HCT116 (cell line): ENCODE measurements at regions not wholly inside any gene's neighbourhood (a gene's known extent, or its start where the extent isn't known, plus 50 kb on each side); places are given as distances from the start of the nearest gene placed in this dataset.

ENCODE experiments used
- ATAC-seq: fragments of 200-7000 bp; cut with Tn5 transposase; 2 replicates; pipeline ENCODE4 v1.9.1; 2020; ENCODE audit warnings: mild to moderate bottlenecking, moderate library complexity
- BruUV-seq: library from RNA; stranded (reverse); fragments of 400-500 nt; replicated peaks from 2 replicates; lab custom pipeline; 2021; lab: Mats Ljungman, UMichigan
- CTCF ChIA-PET: fragments of 300-600 bp; sonication (Branson Sonifier 250); formaldehyde crosslinking; loops from one replicate; lab custom pipeline; 2021; ENCODE audit warnings: antibody characterized with exemption; lab: Charles Lee
- POLR2A ChIA-PET: fragments of 300-600, 350-600 bp; sonication (Branson Sonifier 250); formaldehyde crosslinking; loops from one replicate; lab custom pipeline; 2021; ENCODE audit warnings: antibody characterized with exemption; lab: Charles Lee
- RAD21 ChIA-PET, 2 experiments: fragments of 300-600 bp; sonication (Branson Sonifier 250); formaldehyde crosslinking; loops; one replicate each; lab custom pipeline; 2023; ENCODE audit warnings: low total read pairs in 2 of 2; ENCODE audit not compliant: uncharacterized antibody in 2 of 2, unreplicated experiment in 2 of 2, low non-redundant PET in 1 of 2; lab: Charles Lee
- DNase-seq: peaks from one replicate; pipeline ENCODE4 v3.0.0-alpha.2; 2010; ENCODE audit warnings: low read depth, low spot score
- H2AFZ ChIP-seq: fragments of 200-600 bp; shearing (Covaris generic), sonication (generic); 2 replicates; pipeline ENCODE4 v1.6.1; 2017; ENCODE audit warnings: low read depth, mixed run types, mixed read lengths, antibody characterized with exemption, low read length; ENCODE audit not compliant: poor library complexity, severe bottlenecking
- H3K27ac ChIP-seq: 2 replicates; pipeline ENCODE4 v1.5.1; 2012; ENCODE audit warnings: low read depth, low read length
- H3K27me3 ChIP-seq: fragments of 200-600 bp; sonication (generic); 2 replicates; pipeline ENCODE4 v1.6.1; 2016; ENCODE audit warnings: mixed run types, low read length, mixed read lengths; ENCODE audit not compliant: insufficient read depth
- H3K36me3 ChIP-seq, 2 experiments: fragments of 200-500 bp in 1 of 2; fragments of 200-600 bp in 1 of 2; sonication (Bioruptor generic) in 1 of 2; sonication (generic) in 1 of 2; 2 replicates each; pipeline versions ENCODE4 v1.5.1 to v1.6.1; 2014 to 2016; ENCODE audit warnings: low read length in 2 of 2, inconsistent platforms in 1 of 2, mixed read lengths in 1 of 2, mixed run types in 1 of 2; ENCODE audit not compliant: insufficient read depth in 2 of 2, control insufficient read depth in 1 of 2
- H3K4me1 ChIP-seq, 2 experiments: fragments of 200-600 bp in 1 of 2; sonication (generic) in 1 of 2; 2 replicates each; pipeline versions ENCODE4 v1.5.1 to v1.6.1; 2012 to 2017; ENCODE audit warnings: low read length in 2 of 2, inconsistent platforms in 1 of 2, mild to moderate bottlenecking in 1 of 2, mixed read lengths in 1 of 2, mixed run types in 1 of 2, moderate library complexity in 1 of 2; ENCODE audit not compliant: insufficient read depth in 2 of 2, control insufficient read depth in 1 of 2
- H3K4me2 ChIP-seq: fragments of 200-600 bp; sonication (generic); 2 replicates; pipeline ENCODE4 v1.6.1; 2017; ENCODE audit warnings: mixed run types, low read length, mixed read lengths
- H3K4me3 ChIP-seq, 2 experiments: fragments of 200-600 bp in 1 of 2; sonication (generic) in 1 of 2; replicated peaks in 1 of 2; 2 replicates each; pipeline ENCODE4 v1.5.1; 2011 to 2016; ENCODE audit warnings: low read length in 2 of 2, control low read depth in 1 of 2, low read depth in 1 of 2, mild to moderate bottlenecking in 1 of 2, mixed read lengths in 1 of 2, mixed run types in 1 of 2
- H3K79me2 ChIP-seq: fragments of 200-600 bp; sonication (generic); 2 replicates; pipeline ENCODE4 v1.6.1; 2017; ENCODE audit warnings: mild to moderate bottlenecking, mixed run types, low read length, moderate library complexity, mixed read lengths; ENCODE audit not compliant: insufficient read depth
- H3K9ac ChIP-seq: fragments of 200-600 bp; sonication (generic); 2 replicates; pipeline ENCODE4 v1.6.1; 2016; ENCODE audit warnings: low read length, mixed read lengths
- H3K9me2 ChIP-seq: fragments of 200-600 bp; sonication (generic), shearing (Covaris generic); 2 replicates; pipeline ENCODE4 v1.6.1; 2017; ENCODE audit warnings: mixed run types, mild to moderate bottlenecking, moderate library complexity; ENCODE audit not compliant: insufficient read depth
- H3K9me3 ChIP-seq, 2 experiments: fragments of 200-500 bp in 1 of 2; fragments of 200-600 bp in 1 of 2; sonication (Bioruptor generic) in 1 of 2; sonication (generic) in 1 of 2; 2 replicates each; pipeline ENCODE4 v1.6.1; 2014 to 2017; ENCODE audit warnings: low read length in 2 of 2, mixed read lengths in 2 of 2, inconsistent platforms in 1 of 2, low read depth in 1 of 2, mild to moderate bottlenecking in 1 of 2, mixed run types in 1 of 2, moderate library complexity in 1 of 2; ENCODE audit not compliant: control insufficient read depth in 1 of 2, insufficient read depth in 1 of 2
- H4K20me1 ChIP-seq: fragments of 200-600 bp; sonication (generic), shearing (Covaris generic); 2 replicates; pipeline ENCODE4 v1.6.1; 2017; ENCODE audit warnings: mixed run types, mild to moderate bottlenecking, moderate library complexity; ENCODE audit not compliant: insufficient read depth
- CBX3 ChIP-seq: IDR thresholded peaks from 2 replicates; pipeline ENCODE4 v1.6.1; 2012; ENCODE audit warnings: low read depth
- EGR1 ChIP-seq: IDR thresholded peaks from 2 replicates; pipeline ENCODE4 v1.6.1; 2012; ENCODE audit warnings: low read depth
- ELF1 ChIP-seq: IDR thresholded peaks from 2 replicates; pipeline ENCODE4 v1.6.1; 2012; ENCODE audit warnings: low read depth, borderline replicate concordance
- EZH2phosphoT487 ChIP-seq: fragments of 200-600 bp; IDR thresholded peaks from 2 replicates; pipeline ENCODE4 v1.6.1; 2018; ENCODE audit warnings: antibody characterized with exemption, borderline replicate concordance
- FOSL1 ChIP-seq: IDR thresholded peaks from 2 replicates; pipeline ENCODE4 v1.6.1; 2012; ENCODE audit warnings: low read depth
- JUND ChIP-seq: IDR thresholded peaks from 2 replicates; pipeline ENCODE4 v1.6.1; 2012
- POLR2A ChIP-seq: IDR thresholded peaks from 2 replicates; pipeline ENCODE4 v1.7.0; 2011; ENCODE audit warnings: borderline replicate concordance; ENCODE audit not compliant: insufficient read depth, insufficient read length; ENCODE audit errors: extremely low read depth
- POLR2AphosphoS5 ChIP-seq: IDR thresholded peaks from 2 replicates; pipeline ENCODE4 v1.6.1; 2011; ENCODE audit warnings: mild to moderate bottlenecking, low read depth, low read length, moderate library complexity
- RAD21 ChIP-seq: IDR thresholded peaks from 2 replicates; pipeline ENCODE4 v1.6.1; 2012; ENCODE audit warnings: low read depth, mild to moderate bottlenecking
- SIN3A ChIP-seq: IDR thresholded peaks from 2 replicates; pipeline ENCODE4 v1.6.1; 2012; ENCODE audit warnings: low read depth
- TCF7L2 ChIP-seq: IDR thresholded peaks from 2 replicates; pipeline ENCODE4 v1.7.0; 2011; ENCODE audit warnings: borderline replicate concordance, inconsistent platforms; ENCODE audit not compliant: insufficient read depth, insufficient read length; ENCODE audit errors: extremely low read depth
- YY1 ChIP-seq: IDR thresholded peaks from 2 replicates; pipeline ENCODE4 v1.6.1; 2011; ENCODE audit warnings: low read length, low read depth, moderate library complexity, mild to moderate bottlenecking; ENCODE audit not compliant: insufficient replicate concordance; ENCODE audit errors: extremely low read depth
- ZFX ChIP-seq: fragments of 450-650 bp; IDR thresholded peaks from 2 replicates; pipeline ENCODE4 v1.6.1; 2017
- ZNF274 ChIP-seq: fragments of 200-500 bp; sonication (Bioruptor generic); IDR thresholded peaks from 2 replicates; pipeline ENCODE4 v1.6.1; 2014; ENCODE audit warnings: mild to moderate bottlenecking, low read depth, low read length, inconsistent platforms
- intact Hi-C: fragments of 100-400 bp; cut with micrococcal nuclease; formaldehyde crosslinking; loops from 2 replicates; pipeline ENCODE4 v1.10.0; 2022
- TF ChIP-seq, protein P1 (sequence below), 3 experiments: fragments of 200-600 bp in 1 of 3; sonication (generic) in 1 of 3; IDR thresholded peaks in 2 of 3; conservative IDR thresholded peaks in 1 of 3; 2 replicates each; pipeline ENCODE4 v1.5.1; 2012 to 2017; ENCODE audit warnings: low read depth in 2 of 3, low read length in 2 of 3, antibody characterized with exemption in 1 of 3, borderline replicate concordance in 1 of 3, control low read depth in 1 of 3, mild to moderate bottlenecking in 1 of 3, mixed read lengths in 1 of 3, mixed run types in 1 of 3, moderate library complexity in 1 of 3; ENCODE audit not compliant: insufficient read depth in 1 of 3
- TF ChIP-seq, protein P2 (sequence below): IDR thresholded peaks from 2 replicates; pipeline ENCODE4 v1.6.1; 2011; ENCODE audit warnings: mild to moderate bottlenecking, low read length, moderate library complexity; ENCODE audit not compliant: insufficient replicate concordance; ENCODE audit errors: extremely low read depth
- TF ChIP-seq, protein P3 (sequence below): IDR thresholded peaks from 2 replicates; pipeline ENCODE4 v1.6.1; 2012; ENCODE audit warnings: low read depth

DNA sequence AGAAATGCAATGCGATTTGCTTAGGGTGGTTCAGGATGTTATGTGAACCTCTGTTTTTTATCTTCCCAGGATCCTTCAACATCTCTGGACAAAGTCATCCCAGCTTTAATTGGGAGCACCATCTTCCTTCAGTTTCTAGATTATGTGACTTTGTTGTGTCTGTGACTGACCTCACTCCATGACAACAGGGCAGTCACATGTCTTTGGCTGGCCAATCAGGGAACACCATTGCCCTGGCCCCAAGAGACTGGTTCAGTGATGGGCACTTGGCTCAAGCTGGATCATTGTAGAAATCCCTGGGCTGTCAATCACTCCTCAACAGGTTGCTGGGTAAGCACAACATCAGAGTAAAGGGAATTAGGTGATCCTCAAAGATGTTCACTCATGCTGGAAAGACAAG lies 499.7 kb downstream of the XYLT1 start (continued):
- TF ChIP-seq, protein P1, sequence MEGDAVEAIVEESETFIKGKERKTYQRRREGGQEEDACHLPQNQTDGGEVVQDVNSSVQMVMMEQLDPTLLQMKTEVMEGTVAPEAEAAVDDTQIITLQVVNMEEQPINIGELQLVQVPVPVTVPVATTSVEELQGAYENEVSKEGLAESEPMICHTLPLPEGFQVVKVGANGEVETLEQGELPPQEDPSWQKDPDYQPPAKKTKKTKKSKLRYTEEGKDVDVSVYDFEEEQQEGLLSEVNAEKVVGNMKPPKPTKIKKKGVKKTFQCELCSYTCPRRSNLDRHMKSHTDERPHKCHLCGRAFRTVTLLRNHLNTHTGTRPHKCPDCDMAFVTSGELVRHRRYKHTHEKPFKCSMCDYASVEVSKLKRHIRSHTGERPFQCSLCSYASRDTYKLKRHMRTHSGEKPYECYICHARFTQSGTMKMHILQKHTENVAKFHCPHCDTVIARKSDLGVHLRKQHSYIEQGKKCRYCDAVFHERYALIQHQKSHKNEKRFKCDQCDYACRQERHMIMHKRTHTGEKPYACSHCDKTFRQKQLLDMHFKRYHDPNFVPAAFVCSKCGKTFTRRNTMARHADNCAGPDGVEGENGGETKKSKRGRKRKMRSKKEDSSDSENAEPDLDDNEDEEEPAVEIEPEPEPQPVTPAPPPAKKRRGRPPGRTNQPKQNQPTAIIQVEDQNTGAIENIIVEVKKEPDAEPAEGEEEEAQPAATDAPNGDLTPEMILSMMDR (IDR thresholded peaks at IDR 0.05 in 2 of 3, conservative IDR thresholded peaks at IDR 0.05 in 1 of 3; ENCODE audit: borderline replicate concordance in 1 of 3, insufficient read depth in 1 of 3, low read depth in 2 of 3, low read length in 2 of 3), result no peak
- TF ChIP-seq CBX3, result no peak
- TF ChIP-seq SIN3A, result no peak
- TF ChIP-seq YY1, result no peak
- TF ChIP-seq EZH2phosphoT487, result no peak
- no peak for TF ChIP-seq JUND
- TF ChIP-seq FOSL1, result no peak

DNA sequence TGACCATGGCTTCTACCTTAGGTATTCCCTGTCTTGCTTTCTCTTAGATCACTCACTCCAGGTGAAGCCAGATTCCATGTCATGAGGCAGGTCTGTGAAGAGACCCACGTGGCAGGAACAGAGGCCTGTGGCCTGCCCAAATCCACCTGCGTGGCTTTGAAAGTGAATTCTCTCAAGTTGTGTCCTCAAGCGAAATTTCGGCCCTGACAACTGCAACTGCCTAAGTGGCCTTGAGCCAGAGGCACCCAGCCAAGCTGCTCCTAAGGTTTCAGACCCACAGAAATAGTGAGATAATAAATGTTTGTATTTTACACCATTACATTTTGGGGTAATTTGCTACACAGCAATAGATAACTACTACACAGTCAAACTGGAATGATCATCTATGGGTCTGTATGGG lies 497.9 kb downstream of the XYLT1 start:
- H3K4me1 ChIP-seq, result no peaks in the 10 kb centered on the region
- ChIA-PET RAD21 (no interaction called here), POLR2A (no interaction called here), CTCF (no interaction called here)
- TF ChIP-seq YY1 (no peak), ZNF274 (no peak), SIN3A (no peak), EGR1 (no peak), TCF7L2 (no peak), JUND (no peak), RAD21 (no peak), POLR2AphosphoS5 (no peak), ZFX (no peak), CBX3 (no peak), EZH2phosphoT487 (no peak), FOSL1 (no peak), ELF1 (no peak), POLR2A (no peak)
- TF ChIP-seq, protein P2, sequence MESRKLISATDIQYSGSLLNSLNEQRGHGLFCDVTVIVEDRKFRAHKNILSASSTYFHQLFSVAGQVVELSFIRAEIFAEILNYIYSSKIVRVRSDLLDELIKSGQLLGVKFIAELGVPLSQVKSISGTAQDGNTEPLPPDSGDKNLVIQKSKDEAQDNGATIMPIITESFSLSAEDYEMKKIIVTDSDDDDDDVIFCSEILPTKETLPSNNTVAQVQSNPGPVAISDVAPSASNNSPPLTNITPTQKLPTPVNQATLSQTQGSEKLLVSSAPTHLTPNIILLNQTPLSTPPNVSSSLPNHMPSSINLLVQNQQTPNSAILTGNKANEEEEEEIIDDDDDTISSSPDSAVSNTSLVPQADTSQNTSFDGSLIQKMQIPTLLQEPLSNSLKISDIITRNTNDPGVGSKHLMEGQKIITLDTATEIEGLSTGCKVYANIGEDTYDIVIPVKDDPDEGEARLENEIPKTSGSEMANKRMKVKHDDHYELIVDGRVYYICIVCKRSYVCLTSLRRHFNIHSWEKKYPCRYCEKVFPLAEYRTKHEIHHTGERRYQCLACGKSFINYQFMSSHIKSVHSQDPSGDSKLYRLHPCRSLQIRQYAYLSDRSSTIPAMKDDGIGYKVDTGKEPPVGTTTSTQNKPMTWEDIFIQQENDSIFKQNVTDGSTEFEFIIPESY, result no peak
- TF ChIP-seq, protein P3, sequence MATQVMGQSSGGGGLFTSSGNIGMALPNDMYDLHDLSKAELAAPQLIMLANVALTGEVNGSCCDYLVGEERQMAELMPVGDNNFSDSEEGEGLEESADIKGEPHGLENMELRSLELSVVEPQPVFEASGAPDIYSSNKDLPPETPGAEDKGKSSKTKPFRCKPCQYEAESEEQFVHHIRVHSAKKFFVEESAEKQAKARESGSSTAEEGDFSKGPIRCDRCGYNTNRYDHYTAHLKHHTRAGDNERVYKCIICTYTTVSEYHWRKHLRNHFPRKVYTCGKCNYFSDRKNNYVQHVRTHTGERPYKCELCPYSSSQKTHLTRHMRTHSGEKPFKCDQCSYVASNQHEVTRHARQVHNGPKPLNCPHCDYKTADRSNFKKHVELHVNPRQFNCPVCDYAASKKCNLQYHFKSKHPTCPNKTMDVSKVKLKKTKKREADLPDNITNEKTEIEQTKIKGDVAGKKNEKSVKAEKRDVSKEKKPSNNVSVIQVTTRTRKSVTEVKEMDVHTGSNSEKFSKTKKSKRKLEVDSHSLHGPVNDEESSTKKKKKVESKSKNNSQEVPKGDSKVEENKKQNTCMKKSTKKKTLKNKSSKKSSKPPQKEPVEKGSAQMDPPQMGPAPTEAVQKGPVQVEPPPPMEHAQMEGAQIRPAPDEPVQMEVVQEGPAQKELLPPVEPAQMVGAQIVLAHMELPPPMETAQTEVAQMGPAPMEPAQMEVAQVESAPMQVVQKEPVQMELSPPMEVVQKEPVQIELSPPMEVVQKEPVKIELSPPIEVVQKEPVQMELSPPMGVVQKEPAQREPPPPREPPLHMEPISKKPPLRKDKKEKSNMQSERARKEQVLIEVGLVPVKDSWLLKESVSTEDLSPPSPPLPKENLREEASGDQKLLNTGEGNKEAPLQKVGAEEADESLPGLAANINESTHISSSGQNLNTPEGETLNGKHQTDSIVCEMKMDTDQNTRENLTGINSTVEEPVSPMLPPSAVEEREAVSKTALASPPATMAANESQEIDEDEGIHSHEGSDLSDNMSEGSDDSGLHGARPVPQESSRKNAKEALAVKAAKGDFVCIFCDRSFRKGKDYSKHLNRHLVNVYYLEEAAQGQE, result no peak
- intact Hi-C loops, result no loop called here
- H2AFZ ChIP-seq, result no peak overlapping the region
- H3K79me2 ChIP-seq, result no peaks in the 10 kb centered on the region
- no peaks in the 10 kb centered on the region for H4K20me1 ChIP-seq
- no peak overlapping the region for H3K9ac ChIP-seq
- BruUV-seq, result no TSS peak
- H3K4me3 ChIP-seq, result no peak overlapping the region
- DNase-seq, result no peak
- H3K9me3 ChIP-seq, result no peaks in the 10 kb centered on the region
- H3K27ac ChIP-seq, result no peak overlapping the region
- H3K27me3 ChIP-seq, result 0 out of 2 replicates have a peak, but pooled peaks cover 2% of the 10 kb centered on the region
- H3K4me2 ChIP-seq, result no peak overlapping the region
- H3K9me2 ChIP-seq, result no peaks in the 10 kb centered on the region
- no peaks in the 10 kb centered on the region for H3K36me3 ChIP-seq
- no peak for ATAC-seq
